ENCODE measurements at regions not wholly inside any gene's neighbourhood (a gene's known extent, or its start where the extent isn't known, plus 50 kb on each side); places are given as distances from the start of the nearest gene placed in this dataset.
"Not testable (repeated sequence)": the region's sequence is repeated elsewhere in the genome, so short reads cannot be mapped to it uniquely, and the experiment has no call there.

GRCh38 chr5:143957455-143957854, 145.5 kb downstream of the HMHB1 start:
- DNase-seq = peak; percentile 3 to 14

GRCh38 chr5:143962201-143962600, 150.2 kb downstream of the HMHB1 start:
- no peak for DNase-seq

- DNase-seq = no peak
Measured at GRCh38 chr5:143964919-143965318, 153.0 kb downstream of the HMHB1 start.

GRCh38 chr5:143966280-143966679, 154.3 kb downstream of the HMHB1 start:
- no peak for DNase-seq

GRCh38 chr5:143968071-143968878, 156.3 kb downstream of the HMHB1 start:
- peak; percentile 6 to 43 for DNase-seq

GRCh38 chr5:143970159-143970558, 158.2 kb downstream of the HMHB1 start:
- no peak for DNase-seq

GRCh38 chr5:143972068-143972467, 160.1 kb downstream of the HMHB1 start:
- no peak for DNase-seq

GRCh38 chr5:143976055-143976454, 164.1 kb downstream of the HMHB1 start:
- no peak for DNase-seq

GRCh38 chr5:143977891-143978461, 166.0 kb downstream of the HMHB1 start:
- no peak for DNase-seq

- no peak for DNase-seq
Measured at GRCh38 chr5:143979044-143979690, 167.2 kb downstream of the HMHB1 start.

- no peak for DNase-seq
Measured at GRCh38 chr5:143980506-143980905, 168.5 kb downstream of the HMHB1 start.

GRCh38 chr5:143982957-143983356, 171.0 kb downstream of the HMHB1 start:
- not testable (repeated sequence) for DNase-seq

- no peak for DNase-seq
Measured at GRCh38 chr5:143985832-143986515, 174.0 kb downstream of the HMHB1 start.

- DNase-seq = no peak
Measured at GRCh38 chr5:143986516-143987212, 174.7 kb downstream of the HMHB1 start.

- no peak for DNase-seq
Measured at GRCh38 chr5:143987264-143987663, 175.3 kb downstream of the HMHB1 start.

- DNase-seq = no peak
Measured at GRCh38 chr5:143987751-143988560, 176.0 kb downstream of the HMHB1 start.

- DNase-seq = no peak
Measured at GRCh38 chr5:143992496-143992895, 178.0 kb downstream of the YIPF5 start.

GRCh38 chr5:144002876-144003275, 167.6 kb downstream of the YIPF5 start:
- DNase-seq = no peak

- DNase-seq = no peak
Measured at GRCh38 chr5:144003636-144004035, 166.8 kb downstream of the YIPF5 start.

GRCh38 chr5:144004146-144004545, 166.3 kb downstream of the YIPF5 start:
- DNase-seq = no peak

- DNase-seq = no peak
Measured at GRCh38 chr5:144004751-144005150, 165.7 kb downstream of the YIPF5 start.

GRCh38 chr5:144009116-144009515, 161.3 kb downstream of the YIPF5 start:
- DNase-seq = peak in 1 of 2 experiments; percentile 12

All from Kasumi-1 (cell line).